Right lobe of liver (tissue), 4 donors: ENCODE measurements at regions not wholly inside any gene's neighbourhood (a gene's known extent, or its start where the extent isn't known, plus 50 kb on each side); places are given as distances from the start of the nearest gene placed in this dataset.

Experiments used
- CTCF ChIP-seq, 4 donors: fragments of 200-600 bp in 3 of 4; fragments of 450-650 bp in 1 of 4; IDR thresholded peaks; one replicate each; pipeline versions ENCODE4 v1.5.1 to v1.8.0; 2016 to 2022; ENCODE audit warnings: antibody characterized with exemption in 4 of 4, mild to moderate bottlenecking in 2 of 4
- POLR2A ChIP-seq: fragments of 450-650 bp; IDR thresholded peaks from one replicate; pipeline ENCODE4 v1.6.1; 2017; ENCODE audit warnings: antibody characterized with exemption, mild to moderate bottlenecking
- donor health status: DM: no; HTN: no; CAD: no.
- donor health status: DM: no; HTN: no; CAD: no.
- donor health status: DM: no; HTN: yes; CAD: no.

- no peak for TF ChIP-seq CTCF (IDR thresholded peaks at IDR 0.05)
- no peak for TF ChIP-seq POLR2A
Measured at GRCh38 chr5:15214010-15214409, 286.0 kb upstream of the FBXL7 start.
